ENCODE measurements at regions not wholly inside any gene's neighbourhood (a gene's known extent, or its start where the extent isn't known, plus 50 kb on each side); places are given as distances from the start of the nearest gene placed in this dataset.

DNA sequence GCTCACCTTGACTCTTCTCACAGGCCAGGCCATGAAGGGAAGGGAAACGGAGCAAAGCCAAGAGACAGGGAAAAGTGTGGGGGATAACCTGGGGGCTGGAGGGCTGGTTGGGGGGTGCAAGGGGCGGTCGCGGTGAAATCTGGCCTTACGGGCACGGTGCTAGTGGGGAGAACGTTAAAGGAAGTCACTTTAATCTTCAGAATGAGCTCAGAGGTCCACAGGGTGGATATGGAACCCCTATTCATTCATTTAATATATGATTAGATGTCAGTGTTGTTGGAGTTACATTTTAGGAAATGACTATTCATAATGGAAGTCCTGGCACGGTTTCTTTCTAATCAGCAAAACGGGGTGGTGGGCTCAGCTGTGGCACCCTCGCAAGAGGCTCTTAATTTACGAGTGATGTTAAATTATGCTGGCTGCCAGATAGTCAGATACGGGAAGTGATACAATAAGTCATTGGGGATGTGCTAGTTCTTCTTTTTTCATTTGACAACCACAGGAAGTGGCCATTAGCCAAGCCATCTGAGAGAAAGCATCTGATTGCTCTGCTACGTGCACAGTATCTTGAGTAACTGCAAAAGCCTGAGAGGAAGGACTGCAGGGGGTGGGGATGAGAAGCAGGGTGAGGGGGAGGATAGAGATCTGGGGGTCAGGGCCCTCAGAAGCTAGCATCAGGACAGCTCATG, 253.0 kb downstream of the QKI start:
- peak; percentile 92; the same call in 1 of the 2 replicates for TF ChIP-seq SIN3A (IDR thresholded peaks at IDR 0.05; ENCODE audit: borderline replicate concordance, insufficient read depth, low read length)
- no peak for TF ChIP-seq FOXP2 (optimal IDR thresholded peaks at IDR 0.05; ENCODE audit: borderline replicate concordance, extremely low read depth, extremely low read length, insufficient read depth)
- no peak; the same call in 1 of the 2 replicates for TF ChIP-seq TAF1 (IDR thresholded peaks at IDR 0.05; ENCODE audit: borderline replicate concordance, insufficient read depth, low read length)
- TF ChIP-seq POLR2AphosphoS5 (IDR thresholded peaks at IDR 0.05; ENCODE audit: low read depth, low read length): peak; percentile 31; the same call in 1 of the 2 replicates
- TF ChIP-seq, protein P1, sequence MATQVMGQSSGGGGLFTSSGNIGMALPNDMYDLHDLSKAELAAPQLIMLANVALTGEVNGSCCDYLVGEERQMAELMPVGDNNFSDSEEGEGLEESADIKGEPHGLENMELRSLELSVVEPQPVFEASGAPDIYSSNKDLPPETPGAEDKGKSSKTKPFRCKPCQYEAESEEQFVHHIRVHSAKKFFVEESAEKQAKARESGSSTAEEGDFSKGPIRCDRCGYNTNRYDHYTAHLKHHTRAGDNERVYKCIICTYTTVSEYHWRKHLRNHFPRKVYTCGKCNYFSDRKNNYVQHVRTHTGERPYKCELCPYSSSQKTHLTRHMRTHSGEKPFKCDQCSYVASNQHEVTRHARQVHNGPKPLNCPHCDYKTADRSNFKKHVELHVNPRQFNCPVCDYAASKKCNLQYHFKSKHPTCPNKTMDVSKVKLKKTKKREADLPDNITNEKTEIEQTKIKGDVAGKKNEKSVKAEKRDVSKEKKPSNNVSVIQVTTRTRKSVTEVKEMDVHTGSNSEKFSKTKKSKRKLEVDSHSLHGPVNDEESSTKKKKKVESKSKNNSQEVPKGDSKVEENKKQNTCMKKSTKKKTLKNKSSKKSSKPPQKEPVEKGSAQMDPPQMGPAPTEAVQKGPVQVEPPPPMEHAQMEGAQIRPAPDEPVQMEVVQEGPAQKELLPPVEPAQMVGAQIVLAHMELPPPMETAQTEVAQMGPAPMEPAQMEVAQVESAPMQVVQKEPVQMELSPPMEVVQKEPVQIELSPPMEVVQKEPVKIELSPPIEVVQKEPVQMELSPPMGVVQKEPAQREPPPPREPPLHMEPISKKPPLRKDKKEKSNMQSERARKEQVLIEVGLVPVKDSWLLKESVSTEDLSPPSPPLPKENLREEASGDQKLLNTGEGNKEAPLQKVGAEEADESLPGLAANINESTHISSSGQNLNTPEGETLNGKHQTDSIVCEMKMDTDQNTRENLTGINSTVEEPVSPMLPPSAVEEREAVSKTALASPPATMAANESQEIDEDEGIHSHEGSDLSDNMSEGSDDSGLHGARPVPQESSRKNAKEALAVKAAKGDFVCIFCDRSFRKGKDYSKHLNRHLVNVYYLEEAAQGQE (IDR thresholded peaks at IDR 0.05; ENCODE audit: insufficient read depth in 1 of 2, low read depth in 2 of 2, low read length in 2 of 2): peak in 1 of 2 experiments; percentile 55; a peak in 2 of 4 replicates

DNA sequence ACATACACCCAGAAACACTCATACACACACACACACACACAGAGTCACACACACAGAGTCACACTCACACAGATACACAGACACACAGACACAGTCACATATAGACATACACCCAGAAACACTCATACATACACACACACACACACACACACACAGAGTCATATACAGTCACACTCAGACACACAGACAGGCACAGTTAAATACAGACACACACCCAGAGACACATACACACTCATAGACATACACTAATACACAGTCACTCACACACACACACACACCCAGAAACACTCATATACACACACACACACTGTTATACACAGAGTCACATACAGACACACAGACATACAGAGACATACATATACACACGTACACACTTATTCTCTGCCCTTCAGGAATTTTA, 250.9 kb downstream of the QKI start:
- TF ChIP-seq SIN3A (IDR thresholded peaks at IDR 0.05; ENCODE audit: borderline replicate concordance, insufficient read depth, low read length) (no peak), FOXP2 (optimal IDR thresholded peaks at IDR 0.05; ENCODE audit: borderline replicate concordance, extremely low read depth, extremely low read length, insufficient read depth) (no peak), POLR2AphosphoS5 (IDR thresholded peaks at IDR 0.05; ENCODE audit: low read depth, low read length) (no peak), TAF1 (IDR thresholded peaks at IDR 0.05; ENCODE audit: borderline replicate concordance, insufficient read depth, low read length) (no peak)
- TF ChIP-seq, protein P1 (IDR thresholded peaks at IDR 0.05; ENCODE audit: insufficient read depth in 1 of 2, low read depth in 2 of 2, low read length in 2 of 2): no peak

DNA sequence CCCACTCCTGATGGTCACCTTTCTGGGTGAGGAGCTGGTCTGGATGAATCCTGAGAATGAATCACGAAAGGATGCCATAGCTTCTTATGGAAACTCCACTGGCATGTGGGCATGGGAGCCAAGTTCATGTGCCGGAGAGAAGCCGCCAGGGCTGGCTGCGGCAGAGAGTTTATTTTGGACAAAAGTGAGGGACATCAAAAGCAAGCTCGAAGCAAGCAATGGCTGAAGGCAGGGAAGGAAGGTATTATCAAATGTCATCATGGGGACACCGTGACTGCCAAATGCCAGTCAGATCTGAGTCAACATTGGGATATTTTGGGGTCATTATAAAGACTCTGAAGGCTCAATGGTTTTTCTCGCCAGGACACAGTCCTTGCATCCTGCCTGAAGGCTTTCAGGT, 249.1 kb downstream of the QKI start:
- TF ChIP-seq TAF1 (IDR thresholded peaks at IDR 0.05; ENCODE audit: borderline replicate concordance, insufficient read depth, low read length) (no peak), POLR2AphosphoS5 (IDR thresholded peaks at IDR 0.05; ENCODE audit: low read depth, low read length) (no peak), SIN3A (IDR thresholded peaks at IDR 0.05; ENCODE audit: borderline replicate concordance, insufficient read depth, low read length) (no peak), FOXP2 (optimal IDR thresholded peaks at IDR 0.05; ENCODE audit: borderline replicate concordance, extremely low read depth, extremely low read length, insufficient read depth) (no peak)
- TF ChIP-seq, protein P1 (IDR thresholded peaks at IDR 0.05; ENCODE audit: insufficient read depth in 1 of 2, low read depth in 2 of 2, low read length in 2 of 2): no peak

DNA sequence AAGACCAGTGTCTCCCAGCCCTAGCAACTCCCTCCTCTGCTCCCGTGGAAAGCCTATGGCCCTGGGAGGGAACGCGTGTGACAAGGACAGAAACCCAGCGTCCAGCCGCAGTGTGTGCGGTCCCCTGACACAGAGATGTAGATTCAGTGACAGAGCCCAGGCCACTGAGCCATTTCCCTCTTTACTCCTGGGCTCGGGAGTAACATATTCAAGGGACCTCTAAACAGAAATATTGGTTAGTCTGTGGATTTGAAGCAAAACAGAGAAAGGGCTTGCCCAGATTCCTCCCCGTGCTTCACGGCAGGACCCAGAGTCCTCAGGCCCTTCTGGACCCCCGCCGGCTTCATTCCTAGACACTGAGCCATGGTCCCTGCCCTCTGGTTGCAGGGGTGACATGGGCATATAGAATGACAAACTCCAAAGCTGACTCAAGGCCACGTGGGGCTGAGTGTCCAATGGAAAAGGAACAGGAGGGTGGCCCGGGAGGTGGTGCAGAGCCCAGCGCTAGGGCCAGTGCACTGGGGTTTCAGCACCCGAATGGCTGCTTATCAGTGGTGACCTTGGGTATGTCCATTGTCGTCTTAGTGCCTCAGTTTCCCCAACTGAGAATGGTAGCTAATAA, 248.2 kb downstream of the QKI start:
- no peak for TF ChIP-seq TAF1 (IDR thresholded peaks at IDR 0.05; ENCODE audit: borderline replicate concordance, insufficient read depth, low read length)
- no peak for TF ChIP-seq SIN3A (IDR thresholded peaks at IDR 0.05; ENCODE audit: borderline replicate concordance, insufficient read depth, low read length)
- no peak for TF ChIP-seq POLR2AphosphoS5 (IDR thresholded peaks at IDR 0.05; ENCODE audit: low read depth, low read length)
- TF ChIP-seq FOXP2 (optimal IDR thresholded peaks at IDR 0.05; ENCODE audit: borderline replicate concordance, extremely low read depth, extremely low read length, insufficient read depth): no peak
- TF ChIP-seq, protein P1 (IDR thresholded peaks at IDR 0.05; ENCODE audit: insufficient read depth in 1 of 2, low read depth in 2 of 2, low read length in 2 of 2): no peak
